Bone marrow (tissue), 2 donors: ENCODE measurements at regions not wholly inside any gene's neighbourhood (a gene's known extent, or its start where the extent isn't known, plus 50 kb on each side); places are given as distances from the start of the nearest gene placed in this dataset.

Experiments used
- DNase-seq, 2 donors: peaks; one replicate each; lab custom pipeline; 2025; lab: John Stamatoyannopoulos, UW

DNA sequence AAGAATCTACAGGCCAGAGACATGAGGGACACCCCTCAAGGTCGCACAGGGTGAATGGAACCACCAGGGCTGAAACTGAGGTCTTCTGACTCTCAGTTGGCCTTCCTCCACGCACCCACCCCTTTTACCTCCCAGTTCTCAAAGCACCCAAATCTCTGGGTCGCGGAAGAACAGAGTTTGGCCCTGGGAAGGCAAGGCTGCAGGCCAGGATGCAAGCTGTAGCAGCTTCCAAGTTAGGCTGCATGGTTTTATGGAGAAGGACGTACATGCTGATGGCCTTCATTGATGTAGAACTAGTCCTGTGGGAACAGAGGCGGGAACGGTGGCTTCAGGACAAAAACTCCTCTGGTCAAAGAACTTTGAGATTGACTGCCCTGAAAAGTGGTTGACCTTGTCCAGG lies 143.5 kb upstream of the B3GAT1 start:
- DNase-seq, result no peak

- DNase-seq, result no peak
These were observed 142.8 kb upstream of the B3GAT1 start for GRCh38 chr11:134554861-134555260.

- no peak for DNase-seq
These were observed 142.1 kb upstream of the B3GAT1 start for GRCh38 chr11:134554106-134554505.

DNA sequence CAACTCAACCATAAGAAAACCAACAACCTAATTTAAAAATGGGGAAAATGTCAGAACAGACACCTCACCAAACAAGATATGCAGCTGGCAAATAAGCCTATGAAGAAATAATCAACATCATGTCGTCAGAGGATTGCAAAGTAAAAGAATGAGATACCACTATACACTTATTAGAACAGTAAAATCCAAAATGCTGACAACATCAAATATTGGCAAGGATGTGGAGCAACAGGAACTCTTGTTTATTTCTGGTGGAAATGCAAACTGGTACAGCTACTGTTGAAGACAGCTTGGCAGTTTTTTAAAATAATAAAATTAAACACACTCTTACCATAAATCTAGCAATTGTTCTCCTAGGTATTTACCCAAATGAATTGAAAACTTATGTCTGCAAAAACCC lies 140.7 kb upstream of the B3GAT1 start:
- DNase-seq, result no peak

GRCh38 chr11:134545521-134545920 lies 133.5 kb upstream of the B3GAT1 start:
- no peak for DNase-seq

GRCh38 chr11:134544095-134544815 lies 132.2 kb upstream of the B3GAT1 start:
- DNase-seq, result no peak

- no peak for DNase-seq
These were observed 131.6 kb upstream of the B3GAT1 start for GRCh38 chr11:134543645-134544044.

GRCh38 chr11:134543241-134543640 lies 131.2 kb upstream of the B3GAT1 start:
- DNase-seq, result no peak

GRCh38 chr11:134542401-134543165 lies 130.5 kb upstream of the B3GAT1 start:
- DNase-seq, result no peak

DNA sequence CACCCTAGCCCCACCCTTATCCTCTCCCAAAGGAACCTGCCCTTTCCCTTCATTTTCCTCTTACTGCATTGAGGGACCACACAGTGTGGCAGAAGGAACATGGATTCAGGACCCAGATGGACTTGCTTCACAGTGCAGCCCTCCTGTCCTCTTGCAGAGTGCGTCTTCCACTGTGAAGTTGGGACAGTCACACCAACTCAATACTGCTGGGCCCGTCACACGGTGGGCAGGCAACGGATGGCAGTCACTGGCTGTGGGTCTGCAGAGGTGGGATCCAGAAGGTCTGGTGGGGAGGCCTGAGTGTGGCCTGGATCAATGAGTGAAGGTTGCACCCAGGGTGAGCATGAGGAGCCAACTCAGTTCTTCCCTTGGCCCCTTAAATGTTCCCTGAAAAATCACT lies 129.9 kb upstream of the B3GAT1 start:
- no peak for DNase-seq

GRCh38 chr11:134541355-134541754 lies 129.3 kb upstream of the B3GAT1 start:
- no peak for DNase-seq

DNA sequence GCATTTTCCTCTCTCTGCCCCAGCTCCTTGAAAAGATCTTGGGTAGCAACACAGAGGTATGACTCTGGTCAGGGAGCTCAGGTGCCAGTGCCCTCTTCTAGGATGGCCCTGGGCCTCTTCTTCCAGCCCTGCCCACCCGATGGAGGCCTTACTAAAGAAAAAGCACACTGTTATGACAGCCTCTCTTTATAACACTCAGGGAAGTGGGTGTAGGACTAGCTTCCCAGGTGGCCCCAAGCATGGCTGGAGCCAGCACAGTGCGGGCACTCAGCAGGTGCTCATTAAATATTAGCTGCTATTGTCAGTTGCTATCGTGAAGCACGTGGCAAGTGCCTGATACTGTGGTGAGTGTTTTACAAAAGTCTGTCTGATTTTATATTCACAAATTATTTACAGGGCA lies 127.2 kb upstream of the B3GAT1 start:
- DNase-seq, result no peak

- no peak for DNase-seq
These were observed 126.7 kb upstream of the B3GAT1 start for GRCh38 chr11:134538742-134539141.

- no peak for DNase-seq
These were observed 125.9 kb upstream of the B3GAT1 start for GRCh38 chr11:134537941-134538340.

DNA sequence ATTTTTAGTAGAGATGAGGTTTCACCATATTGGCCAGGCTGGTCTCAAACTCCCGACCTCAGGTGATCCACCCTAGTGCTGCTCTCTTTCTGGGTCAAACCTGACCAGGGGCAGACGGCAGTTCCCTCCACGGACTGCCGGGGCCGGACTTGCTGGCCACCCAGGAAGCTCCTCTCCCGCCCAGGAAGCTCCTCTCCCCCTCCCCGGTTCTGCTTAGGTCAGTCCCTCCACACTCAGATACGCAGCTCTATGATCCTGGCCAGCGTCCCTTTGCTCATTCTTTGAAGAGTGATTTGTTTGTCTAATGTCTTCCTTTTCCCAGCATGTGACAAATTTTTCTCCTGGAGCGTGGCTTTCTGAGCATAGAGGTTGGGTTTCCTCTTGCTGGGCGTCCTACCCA lies 125.3 kb upstream of the B3GAT1 start:
- no peak for DNase-seq

DNA sequence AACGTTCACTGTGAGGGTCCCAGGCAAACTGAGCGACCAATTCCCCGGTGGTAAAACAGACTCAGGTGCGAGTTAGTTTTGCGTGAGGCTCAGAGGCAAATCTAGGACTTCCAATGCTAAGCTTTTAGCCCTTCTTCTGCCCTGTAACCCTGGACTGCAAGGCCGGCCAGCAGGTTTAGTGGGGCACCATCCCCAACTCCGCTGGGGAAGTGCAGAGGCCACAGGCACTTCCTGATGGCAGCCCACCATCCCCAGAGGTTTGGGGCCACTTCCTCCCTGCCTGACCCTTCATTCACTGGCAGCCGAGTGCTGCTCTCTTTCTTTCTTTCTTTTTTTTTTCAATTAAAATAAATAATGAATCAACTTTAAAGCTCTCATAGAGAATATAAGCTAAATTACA lies 124.6 kb upstream of the B3GAT1 start:
- DNase-seq, result no peak

GRCh38 chr11:134536219-134536618 lies 124.2 kb upstream of the B3GAT1 start:
- no peak for DNase-seq

GRCh38 chr11:134535029-134536025 lies 123.3 kb upstream of the B3GAT1 start:
- DNase-seq, result no peak

GRCh38 chr11:134533511-134533910 lies 121.5 kb upstream of the B3GAT1 start:
- no peak for DNase-seq

DNA sequence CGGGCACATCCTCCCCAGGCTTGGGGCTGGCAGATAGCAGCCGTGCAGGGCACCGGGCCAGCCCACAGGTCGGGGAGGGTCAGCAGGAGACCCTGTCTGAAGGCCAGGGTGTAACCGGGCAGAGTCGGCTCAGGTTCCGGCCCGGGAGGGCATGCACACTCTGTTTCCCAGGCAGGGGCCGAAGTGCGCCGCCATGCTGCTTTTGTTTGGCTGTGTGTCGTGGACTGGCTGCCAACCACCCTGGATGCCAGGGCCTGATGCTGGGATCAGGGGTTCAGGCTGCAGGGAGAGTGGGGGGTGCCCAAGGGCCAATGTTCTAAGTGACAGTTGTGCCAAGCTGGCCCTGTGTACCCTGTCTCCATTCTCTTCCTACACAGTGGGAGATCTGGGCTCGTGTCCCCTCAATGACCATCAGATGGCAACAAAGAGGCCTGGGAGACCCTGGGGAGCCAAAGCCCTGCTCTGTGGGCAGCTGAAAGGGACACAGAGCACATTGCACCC lies 120.9 kb upstream of the B3GAT1 start:
- DNase-seq, result no peak

- DNase-seq, result no peak
These were observed 120.3 kb upstream of the B3GAT1 start for GRCh38 chr11:134532131-134532920.
